HG02571 (cell line): ENCODE measurements at regions not wholly inside any gene's neighbourhood (a gene's known extent, or its start where the extent isn't known, plus 50 kb on each side); places are given as distances from the start of the nearest gene placed in this dataset.
"Not testable (repeated sequence)": the region's sequence is repeated elsewhere in the genome, so short reads cannot be mapped to it uniquely, and the experiment has no call there.

ENCODE experiments used
- ATAC-seq: cut with Tn5 transposase; IDR thresholded peaks from one replicate; pipeline ENCODE4 v1.9.1; 2021; ENCODE audit warnings: mild to moderate bottlenecking, moderate library complexity; ENCODE audit not compliant: unreplicated experiment

DNA sequence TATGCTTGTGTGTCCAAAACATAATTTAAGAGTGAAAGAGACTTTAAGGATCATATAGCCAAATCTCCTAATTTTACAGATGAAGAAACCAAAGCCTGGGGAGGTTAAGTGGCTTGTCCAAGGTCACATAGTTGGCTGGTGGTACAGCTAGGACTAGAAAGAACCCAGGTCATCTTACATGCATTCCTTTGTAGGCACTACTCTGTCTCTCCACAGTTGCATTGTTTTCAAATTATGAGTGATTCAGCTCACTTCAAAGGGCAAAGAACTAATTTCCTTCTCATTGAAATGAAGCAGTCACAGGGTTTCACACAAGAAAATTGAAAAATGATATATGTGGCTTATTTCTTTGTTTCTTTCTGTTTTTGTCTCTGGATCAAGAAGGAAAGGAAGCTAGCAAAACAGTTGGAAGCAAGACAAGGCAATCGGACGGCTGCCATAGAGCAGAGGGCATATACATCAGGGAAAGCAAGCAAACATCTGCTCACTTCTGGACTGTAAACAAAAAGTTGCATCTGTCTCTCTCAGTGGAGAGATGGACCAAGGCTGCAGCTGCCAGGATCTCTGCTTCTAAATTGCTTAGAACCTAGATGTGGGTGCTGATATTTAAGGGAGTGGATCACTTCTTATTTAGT, 107.5 kb upstream of the AMOT start:
- ATAC-seq: no peak

DNA sequence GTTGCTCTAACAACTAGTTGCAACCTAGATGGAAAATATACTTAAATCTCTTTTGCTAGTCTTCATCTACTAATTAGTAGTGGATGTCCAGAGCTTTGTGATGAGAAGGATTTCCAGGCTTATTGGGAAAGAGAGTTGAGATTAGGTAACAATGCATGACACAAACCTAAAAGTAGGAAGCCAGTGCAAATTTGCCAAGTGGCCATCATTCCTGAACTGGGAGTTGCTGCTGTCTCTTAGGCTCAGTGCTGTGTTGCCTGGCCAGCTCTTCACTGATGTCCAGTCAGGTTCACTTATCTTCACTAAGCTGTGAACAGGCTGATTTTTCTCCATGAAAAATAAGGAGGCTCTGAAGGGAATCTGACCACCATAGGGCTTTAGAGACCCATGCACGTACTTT, 105.6 kb upstream of the AMOT start:
- no peak for ATAC-seq

DNA sequence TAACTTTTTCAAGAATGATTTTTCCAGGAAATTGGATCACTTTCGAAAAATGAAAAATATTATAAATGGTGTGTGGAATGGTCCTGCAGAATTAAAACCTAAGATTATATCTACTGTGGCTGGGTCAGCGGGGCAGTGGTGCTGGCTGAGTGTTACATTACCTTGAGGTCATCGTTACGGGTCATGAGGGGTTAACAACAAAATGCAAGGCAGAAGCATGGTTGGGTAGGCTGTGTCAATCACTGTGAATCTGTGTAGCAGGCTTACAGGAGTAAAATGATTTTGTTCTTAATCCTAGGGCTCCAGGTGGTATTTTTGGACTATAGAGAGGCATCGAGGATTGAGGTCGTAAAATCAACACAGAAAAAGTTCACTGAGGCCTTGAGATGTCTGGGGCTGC, 105.2 kb upstream of the AMOT start:
- ATAC-seq: no peak

DNA sequence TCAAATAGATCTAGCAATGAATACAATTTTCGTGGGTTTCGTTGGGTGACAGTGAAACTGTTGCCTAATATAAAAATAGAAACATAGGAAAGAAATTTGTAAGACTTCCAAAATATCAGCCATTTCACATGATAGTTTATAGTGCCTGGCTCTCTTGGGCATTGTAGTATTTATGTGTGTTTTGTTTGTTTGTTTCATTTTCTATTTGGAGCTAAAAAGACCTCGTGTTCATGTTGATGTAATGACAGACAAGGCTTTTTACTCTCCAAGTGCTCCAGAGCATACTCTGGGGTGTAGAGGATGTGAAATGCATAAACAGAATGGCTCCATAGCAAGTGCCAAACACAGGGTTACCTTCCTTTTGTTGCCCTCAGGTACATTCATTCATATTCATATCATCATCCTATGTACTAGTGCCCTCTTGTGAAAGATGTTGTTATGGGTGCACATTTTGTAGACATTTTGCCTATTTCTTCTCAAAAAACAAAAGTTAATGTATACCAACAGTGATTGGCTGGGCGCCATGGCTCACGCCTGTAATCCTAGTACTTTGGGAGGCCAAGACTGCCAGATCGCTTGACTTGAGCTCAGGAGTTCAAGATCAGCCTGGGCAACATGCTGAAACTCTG, 100.7 kb upstream of the AMOT start:
- ATAC-seq: no peak

DNA sequence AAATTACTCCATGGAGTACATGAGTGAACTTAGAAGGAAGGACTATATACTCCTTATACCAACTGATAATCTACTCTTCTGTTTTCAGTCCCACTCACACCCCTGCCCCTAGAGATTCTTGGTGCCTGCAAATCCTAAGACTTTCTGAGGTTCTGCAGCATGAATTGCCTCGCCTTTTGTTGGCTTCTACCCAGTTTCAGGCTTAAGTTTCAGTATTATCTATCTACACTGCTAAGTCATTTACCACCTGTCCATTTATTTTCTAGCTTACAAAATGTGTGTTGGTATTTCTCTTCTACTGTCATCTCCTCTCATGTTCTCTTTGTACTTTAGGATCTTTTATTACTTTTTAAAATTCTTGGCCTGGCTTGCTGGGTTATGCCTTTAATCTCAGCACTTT, 94.4 kb upstream of the AMOT start:
- ATAC-seq: no peak

DNA sequence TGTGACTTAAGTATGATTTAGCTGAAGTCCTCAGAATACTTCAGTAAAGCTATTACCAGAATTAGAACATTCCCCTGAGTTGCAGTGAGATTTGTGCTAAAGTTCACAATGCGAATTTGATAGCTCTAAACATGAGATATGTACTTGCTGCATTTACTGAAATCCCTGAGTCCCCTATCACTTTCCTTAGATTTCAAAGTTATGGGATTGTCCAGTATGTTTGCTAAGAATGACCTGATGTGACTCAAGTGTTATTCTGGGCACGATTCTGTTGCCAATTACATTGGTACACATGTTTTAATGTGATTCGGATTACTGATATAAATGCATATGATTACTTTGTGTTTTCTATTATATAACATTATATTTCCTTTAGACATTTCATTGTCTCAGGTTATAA, 91.3 kb upstream of the AMOT start:
- no peak for ATAC-seq

DNA sequence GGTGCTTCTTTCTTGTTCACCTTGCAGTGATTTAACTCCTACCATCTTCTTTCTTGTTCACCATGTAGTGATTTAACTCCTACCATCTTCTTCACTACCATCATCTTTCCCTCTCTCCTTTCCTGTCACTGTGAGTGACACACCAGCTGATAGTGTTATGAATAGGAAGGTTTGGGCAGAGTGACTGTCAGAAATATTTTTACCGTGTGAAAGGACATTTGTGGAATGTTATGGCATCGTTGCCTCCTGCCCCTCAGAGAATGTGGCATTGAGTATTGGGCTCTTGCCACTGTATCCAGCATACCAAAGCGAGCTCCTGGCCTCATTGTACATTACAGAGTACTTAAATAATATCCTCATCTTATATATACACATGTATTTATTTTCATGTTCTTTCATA, 90.8 kb upstream of the AMOT start:
- ATAC-seq: no peak

DNA sequence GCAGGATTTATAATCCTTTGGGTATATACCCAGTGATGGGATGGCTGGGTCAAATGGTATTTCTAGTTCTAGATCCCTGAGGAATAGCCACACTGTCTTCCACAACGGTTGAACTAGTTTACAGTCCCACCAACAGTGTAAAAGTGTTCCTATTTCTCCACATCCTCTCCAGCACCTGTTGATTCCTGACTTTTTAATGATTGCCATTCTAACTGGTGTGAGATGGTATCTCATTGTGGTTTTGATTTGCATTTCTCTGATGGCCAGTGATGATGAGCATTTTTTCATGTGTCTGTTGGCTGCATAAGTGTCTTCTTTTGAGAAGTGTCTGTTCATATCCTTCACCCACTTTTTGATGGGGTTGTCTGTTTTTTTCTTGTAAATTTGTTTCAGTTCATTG, 82.8 kb upstream of the AMOT start:
- ATAC-seq: not testable (repeated sequence)

DNA sequence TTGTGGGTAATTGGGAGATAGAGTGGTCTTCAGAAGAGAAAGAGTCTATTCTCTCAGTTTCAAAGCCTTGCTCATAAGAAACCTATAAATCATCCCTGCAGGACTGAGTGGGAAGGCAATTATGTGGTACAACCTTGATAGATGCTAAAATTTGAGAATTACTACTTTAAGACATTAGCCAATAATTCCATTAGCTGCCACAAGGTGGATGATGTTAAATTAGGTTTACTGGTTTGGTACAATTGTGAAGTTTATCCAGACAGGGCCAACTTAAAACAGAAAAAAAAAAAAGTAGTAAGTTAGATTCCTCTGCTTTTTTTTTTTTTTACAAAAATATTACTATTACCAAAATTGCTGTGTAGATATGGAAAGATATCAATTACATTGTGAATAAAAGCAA, 73.2 kb upstream of the AMOT start:
- ATAC-seq: no peak

DNA sequence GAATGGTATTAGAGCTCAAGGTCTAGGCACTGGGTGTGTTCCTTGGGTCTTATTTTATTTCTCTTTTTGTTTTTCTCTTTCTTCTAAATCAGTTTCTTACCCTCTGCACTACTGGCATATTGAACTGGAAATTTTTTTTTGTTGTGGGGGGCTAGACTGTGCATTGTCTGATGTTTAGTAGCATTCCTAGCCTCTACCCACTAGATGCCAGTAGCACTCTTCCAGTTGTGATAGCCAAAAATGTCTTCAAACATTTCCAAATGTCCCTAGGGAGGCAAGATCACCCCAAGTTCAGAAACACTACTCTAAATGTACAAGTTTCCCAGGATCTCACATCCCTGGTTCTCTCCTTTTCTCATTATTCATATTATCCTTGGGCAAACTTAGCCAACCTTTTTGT, 69.8 kb upstream of the AMOT start:
- no peak for ATAC-seq

DNA sequence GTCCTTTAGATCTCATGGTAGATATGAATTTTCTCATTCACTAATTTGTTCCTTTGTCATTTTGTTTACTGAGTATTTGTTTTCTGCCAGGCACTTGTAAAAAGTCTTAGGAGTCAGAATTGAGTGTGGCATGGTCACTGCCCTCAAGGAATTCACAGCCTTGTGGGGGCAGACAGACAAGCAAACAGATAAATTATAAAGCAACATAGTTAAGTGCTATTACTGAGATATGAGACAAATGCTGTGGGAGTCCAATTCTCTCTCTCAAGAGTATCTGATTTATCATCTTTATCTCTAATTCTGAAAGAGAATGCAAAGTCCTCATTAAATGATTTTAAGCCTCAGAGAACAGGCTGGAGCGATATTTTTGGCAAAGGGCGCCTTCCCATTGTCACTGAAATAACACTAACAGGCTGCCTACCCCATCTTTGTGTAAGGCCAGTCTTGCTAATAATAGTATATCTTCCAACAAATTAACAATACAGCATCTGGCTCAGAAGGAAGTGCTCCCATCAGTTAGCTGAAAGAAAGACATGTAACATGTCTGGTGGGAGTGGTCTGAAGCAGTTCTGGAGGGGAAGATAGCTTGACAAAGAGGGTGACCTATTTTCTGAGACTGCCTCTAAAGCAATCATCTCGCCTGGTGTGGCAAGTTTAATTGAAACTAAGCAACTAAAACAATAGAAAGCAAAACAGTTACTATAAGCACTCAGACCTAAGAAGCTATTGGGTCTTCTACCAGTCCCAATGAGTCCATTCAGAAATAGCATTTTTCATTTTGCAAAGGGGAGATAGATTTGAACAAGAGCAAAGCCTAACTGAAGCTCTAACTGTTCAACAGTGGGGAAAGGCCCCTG, 61.5 kb upstream of the AMOT start:
- no peak for ATAC-seq

DNA sequence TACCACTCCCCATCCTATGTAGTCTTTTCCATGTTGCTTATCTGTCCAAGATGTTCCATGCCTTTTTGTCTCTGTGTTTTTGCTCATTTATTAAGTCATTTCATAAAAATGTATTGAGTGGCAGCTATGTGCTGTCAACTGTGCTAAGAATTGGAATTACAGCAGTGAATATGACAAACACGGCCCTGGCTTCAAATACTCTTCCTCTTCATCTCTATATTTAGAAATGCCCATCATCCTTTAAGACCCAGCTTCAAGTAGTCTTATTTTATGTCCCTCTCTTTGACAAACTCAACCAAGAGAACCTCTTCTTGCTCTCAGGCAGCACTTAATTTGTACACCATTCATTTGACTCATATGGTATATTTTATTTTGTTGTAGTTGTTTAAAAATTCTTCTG, 55.4 kb upstream of the AMOT start:
- no peak for ATAC-seq
